22Rv1 (cell line): ENCODE measurements at regions not wholly inside any gene's neighbourhood (a gene's known extent, or its start where the extent isn't known, plus 50 kb on each side); places are given as distances from the start of the nearest gene placed in this dataset.
"Not testable (repeated sequence)": the region's sequence is repeated elsewhere in the genome, so short reads cannot be mapped to it uniquely, and the experiment has no call there.

Source experiments
- H3K27ac ChIP-seq: fragments of 450-650 bp; 2 replicates; pipeline ENCODE4 v1.5.1; 2017
- ZFX ChIP-seq: fragments of 450-650 bp; IDR thresholded peaks from 2 replicates; pipeline ENCODE4 v1.6.1; 2017; ENCODE audit warnings: antibody characterized with exemption, borderline replicate concordance
- TF ChIP-seq, protein P1 (sequence below): fragments of 450-650 bp; IDR thresholded peaks from 2 replicates; pipeline ENCODE4 v1.5.1; 2017; ENCODE audit warnings: mild to moderate bottlenecking

DNA sequence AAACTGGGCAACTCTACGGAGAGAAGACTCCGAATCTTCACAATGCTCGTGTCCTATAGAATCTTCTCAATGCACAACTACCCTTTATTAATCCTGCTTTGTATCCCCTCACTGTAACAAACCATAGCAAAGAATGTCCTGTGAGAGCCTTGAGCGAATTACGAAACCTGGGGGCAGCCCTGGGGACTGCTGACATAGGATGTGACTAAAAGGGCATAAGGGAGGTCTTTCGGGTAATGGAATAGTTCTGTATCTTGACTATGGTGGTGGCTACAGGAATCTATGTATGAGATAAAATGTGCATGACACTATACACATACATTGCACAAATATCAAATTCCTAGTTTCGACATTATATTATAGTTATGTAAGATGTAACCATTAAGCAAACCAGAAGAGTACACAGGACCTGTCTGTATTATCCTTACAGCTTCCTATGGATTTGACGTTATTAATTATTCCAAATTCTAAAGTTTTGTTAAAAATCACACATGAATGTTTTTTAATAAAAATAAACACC lies 162.5 kb upstream of the KCTD7 start:
- H3K27ac ChIP-seq: no peak overlapping the region
- TF ChIP-seq, protein P1, sequence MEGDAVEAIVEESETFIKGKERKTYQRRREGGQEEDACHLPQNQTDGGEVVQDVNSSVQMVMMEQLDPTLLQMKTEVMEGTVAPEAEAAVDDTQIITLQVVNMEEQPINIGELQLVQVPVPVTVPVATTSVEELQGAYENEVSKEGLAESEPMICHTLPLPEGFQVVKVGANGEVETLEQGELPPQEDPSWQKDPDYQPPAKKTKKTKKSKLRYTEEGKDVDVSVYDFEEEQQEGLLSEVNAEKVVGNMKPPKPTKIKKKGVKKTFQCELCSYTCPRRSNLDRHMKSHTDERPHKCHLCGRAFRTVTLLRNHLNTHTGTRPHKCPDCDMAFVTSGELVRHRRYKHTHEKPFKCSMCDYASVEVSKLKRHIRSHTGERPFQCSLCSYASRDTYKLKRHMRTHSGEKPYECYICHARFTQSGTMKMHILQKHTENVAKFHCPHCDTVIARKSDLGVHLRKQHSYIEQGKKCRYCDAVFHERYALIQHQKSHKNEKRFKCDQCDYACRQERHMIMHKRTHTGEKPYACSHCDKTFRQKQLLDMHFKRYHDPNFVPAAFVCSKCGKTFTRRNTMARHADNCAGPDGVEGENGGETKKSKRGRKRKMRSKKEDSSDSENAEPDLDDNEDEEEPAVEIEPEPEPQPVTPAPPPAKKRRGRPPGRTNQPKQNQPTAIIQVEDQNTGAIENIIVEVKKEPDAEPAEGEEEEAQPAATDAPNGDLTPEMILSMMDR: no peak
- TF ChIP-seq ZFX: no peak

DNA sequence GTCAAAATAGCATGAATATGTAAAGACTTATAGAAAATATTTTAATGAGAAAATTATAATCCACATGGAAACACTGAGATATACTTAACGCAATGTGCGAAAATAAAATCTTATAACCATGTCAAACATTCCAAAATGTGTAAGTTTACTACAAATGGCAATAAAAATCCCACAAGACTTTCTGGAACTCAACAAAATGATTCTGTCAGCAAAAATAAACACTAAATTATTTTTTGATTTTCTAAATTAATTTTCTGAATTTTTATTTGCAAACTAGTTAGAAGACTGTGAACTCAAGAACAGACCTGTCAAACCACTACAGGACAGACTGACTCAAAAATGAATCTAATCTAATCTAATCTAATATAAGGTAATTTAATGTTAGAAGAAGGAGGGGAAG lies 160.8 kb upstream of the KCTD7 start:
- TF ChIP-seq, protein P1: no peak
- TF ChIP-seq ZFX: no peak
- H3K27ac ChIP-seq: no peak overlapping the region

DNA sequence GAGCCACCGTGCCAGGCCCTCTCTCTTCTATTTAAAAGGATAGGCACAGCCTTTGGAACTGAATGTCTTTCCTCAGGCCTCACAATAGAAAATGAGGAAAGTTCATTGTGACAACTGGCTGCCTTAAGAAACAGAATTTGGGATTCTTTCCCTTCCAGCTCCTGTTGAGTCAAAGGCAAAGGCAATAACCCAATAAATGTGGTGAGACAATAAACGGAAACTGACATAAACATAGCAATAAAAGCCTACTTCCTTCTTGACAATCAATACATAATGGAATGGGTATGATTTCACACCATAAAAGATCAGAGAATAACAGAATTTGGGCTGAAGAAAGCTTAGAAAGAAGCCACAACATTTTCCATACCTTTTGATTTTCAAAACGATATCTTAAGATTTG lies 155.6 kb upstream of the KCTD7 start:
- not testable (repeated sequence) for H3K27ac ChIP-seq

DNA sequence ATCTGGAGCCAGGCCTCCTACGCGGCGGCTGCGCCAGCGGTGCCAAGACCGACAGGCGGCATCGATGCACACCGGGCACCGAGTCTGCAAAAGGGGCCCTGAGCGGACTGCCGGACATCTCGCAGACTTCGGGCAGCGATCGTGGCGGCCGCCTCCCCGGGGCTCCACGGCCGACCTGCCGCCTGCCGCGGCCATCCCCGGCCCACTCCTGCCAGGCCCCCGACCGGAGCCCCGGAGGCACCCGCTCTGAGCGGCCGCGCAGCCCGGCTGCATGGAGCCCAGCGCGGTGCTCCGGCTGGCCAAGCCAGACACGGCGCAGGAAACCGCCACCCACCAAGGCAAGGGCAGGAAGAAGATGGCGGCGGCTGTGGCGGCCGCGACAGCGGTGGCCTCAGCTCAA lies 154.2 kb upstream of the KCTD7 start:
- no peak for TF ChIP-seq ZFX
- H3K27ac ChIP-seq: no peak overlapping the region

DNA sequence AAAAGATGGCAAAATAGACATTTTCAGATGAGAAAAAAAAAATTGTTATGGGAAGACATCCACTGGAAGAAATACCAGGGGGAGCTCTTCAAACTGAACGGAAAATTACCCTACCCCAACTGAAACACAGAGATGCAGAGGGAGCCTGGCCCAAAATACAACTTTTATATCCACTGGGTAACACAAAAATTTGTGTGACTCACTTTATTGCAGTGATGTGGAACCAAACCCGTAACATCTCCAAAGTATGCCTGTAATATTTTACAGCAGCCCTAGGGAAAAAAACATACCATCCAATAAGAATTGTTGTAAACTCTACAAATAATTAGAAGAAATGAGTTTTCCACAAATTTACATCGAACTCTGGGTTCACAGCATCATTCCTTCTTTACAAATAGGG lies 152.6 kb upstream of the KCTD7 start:
- not testable (repeated sequence) for H3K27ac ChIP-seq

DNA sequence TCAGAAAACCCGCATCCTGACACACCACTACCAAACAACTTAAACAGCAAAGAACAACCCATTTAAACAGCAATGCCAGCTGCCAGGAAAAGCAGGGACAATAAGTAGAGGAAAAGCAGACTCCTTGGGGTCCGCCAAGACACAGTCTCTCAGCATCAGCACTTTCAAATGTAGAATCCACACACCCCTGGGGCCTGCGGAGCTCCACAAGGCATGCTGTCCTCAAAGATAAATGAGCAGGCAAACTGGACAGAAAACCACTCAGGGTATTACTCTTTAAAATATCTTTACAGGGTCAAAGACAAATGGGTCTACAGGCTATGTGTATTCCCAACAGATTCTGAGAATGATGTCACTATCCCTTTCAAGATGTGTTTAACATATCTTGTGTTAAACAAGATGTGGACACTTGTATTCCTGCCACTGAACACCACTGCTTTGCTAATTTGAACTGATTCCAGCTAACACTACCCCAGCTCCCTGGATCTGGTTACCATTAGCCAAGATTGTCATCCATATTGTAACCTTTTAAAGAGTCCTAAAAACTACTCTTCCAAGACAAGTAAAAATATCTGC lies 150.8 kb upstream of the KCTD7 start:
- not testable (repeated sequence) for H3K27ac ChIP-seq

DNA sequence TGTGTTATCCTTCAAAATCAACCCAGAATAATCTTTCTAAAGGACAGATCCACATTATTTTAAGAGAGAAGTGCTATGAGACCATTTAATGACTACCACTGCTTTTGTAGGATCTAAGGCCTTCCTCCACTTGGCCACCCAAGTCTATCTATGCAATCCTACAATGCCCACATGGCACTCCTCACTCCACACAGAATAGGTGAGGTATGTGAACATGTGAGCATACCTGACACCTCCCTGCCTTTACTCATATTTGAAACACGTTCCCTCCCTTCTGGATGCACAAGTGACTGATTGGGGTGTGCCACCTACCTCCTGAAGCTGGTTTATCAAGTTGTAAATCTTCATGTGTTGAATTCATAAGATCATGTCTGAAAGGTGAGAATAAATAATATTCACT lies 147.5 kb upstream of the KCTD7 start:
- not testable (repeated sequence) for H3K27ac ChIP-seq

DNA sequence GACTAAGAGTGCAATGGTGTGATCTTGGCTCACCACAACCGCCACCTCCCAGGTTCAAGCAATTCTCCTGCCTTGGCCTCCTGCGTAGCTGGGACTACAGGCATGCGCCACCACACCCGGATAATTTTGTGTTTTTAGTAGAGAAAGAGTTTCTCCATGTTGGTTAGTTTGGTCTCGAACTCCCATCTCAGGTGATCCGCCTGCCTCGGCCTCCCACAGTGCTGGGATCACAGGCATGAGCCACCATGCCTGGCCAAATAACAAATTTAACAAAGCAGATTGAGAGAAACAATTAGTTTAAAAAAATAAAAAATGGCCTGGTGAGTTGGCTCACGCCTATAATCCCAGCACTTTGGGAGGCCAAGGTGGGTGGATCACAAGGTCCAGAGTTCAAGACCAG lies 139.6 kb upstream of the KCTD7 start:
- H3K27ac ChIP-seq: not testable (repeated sequence)

DNA sequence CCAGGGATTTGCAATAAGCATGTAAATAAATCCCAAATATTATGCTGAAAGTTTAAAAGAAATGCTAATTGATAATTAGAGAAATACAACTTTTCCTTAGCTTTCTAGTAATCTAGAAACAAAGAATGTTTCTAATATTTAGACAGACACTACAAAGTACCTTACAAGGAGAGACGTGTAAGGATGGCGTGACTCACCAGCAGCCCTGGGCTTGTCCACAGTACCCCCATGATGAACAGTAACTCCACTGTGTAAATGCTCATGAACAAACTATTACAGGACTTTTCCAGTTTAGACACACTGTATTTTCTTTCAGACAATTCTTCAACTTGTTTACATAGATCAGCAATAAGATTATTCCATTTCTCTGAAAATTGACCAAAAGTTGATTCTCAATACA lies 138.9 kb upstream of the KCTD7 start:
- H3K27ac ChIP-seq: not testable (repeated sequence)

DNA sequence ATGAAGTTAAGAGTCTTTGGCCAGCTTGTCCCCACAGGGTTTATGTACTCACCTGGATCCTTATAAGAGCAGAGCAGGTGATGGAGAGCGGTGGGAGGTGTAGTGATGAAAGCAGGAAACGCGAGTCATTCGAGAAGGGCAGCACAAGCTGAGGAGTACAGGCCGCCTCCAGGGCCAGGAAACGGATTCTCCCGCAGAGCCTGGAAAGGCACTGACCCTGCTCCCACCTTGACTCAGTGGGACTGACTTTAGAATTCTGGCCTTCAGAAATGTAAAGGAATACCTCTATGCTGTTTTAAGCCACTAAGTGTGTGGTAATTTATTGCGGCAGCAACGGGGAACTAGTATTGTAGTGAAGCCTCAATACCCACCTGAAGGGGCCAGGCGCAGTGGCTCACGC lies 137.7 kb upstream of the KCTD7 start:
- not testable (repeated sequence) for H3K27ac ChIP-seq

DNA sequence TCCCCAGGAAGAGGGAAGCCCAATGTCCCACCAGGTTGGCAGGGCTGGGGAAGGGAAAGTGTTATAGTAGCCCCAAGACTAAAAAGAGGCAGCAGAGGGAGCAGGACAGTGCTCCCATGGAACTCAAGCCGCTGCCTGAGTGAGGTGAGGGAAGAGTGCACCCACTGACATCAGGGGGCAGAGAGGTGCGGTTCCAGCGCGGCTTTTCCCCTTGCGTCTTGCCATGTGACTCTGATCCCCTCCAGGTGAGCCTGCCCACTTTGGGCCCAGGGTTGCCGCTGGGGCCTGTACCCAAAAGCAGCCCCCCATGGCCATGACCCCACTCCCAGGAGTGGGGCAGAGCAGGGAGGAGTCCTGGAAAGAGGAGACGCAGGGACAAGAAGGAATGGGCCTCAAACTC lies 136.3 kb upstream of the KCTD7 start:
- H3K27ac ChIP-seq: peak overlapping the region; percentile 73; the same call in 1 of the 2 replicates

DNA sequence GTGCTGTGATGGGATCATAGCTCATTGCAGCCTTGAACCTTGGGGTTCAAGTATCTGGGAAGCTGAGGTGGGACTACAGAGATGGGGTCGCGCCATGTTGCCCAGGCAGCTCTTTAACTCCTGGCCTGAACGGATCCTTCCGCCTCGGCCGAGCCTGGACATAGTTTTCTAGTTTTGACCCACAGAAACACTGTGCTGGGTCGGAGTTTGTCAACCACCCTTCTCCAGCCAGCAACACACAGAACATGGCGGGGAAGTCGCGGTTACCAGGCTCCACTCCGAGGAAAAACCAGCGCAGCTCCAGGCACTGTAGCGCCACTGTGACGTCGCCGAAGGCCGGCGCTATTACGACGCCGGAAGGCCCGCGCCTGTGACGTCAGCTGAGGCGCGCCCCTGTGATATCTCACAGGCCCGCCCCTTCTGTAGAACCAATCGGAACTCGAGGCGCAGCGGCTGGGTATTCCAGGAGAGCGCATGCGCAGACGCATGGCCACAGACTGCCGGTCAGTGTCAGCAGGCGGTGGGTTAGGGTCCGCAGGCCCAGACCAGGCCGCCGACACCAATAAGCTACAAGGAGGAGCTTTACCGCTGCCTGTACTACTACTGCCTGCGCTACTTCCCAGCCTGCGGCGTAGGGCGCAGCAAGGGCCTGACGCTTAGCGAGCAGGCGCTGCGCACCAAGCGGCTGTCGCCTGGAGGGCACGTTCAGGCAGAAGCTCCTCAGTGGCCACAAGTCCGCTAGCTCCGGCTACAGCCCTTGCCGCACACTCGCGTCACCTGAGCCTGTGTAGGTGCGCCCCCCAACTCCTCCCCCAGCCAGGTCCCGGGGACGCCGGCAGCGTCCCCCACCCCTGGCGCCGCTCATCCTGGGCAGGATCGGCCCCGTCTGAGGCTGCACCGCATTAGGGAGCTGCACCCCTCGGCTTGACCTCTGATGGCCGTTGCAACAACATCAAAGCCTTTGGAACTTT lies 135.2 kb upstream of the KCTD7 start:
- H3K27ac ChIP-seq: peak overlapping the region; percentile 73

More for the DNA sequence above, 135.2 kb upstream of the KCTD7 start:
- TF ChIP-seq, protein P1: peak; percentile 36
- no peak for TF ChIP-seq ZFX
